HCT116 (cell line): ENCODE measurements at regions not wholly inside any gene's neighbourhood (a gene's known extent, or its start where the extent isn't known, plus 50 kb on each side); places are given as distances from the start of the nearest gene placed in this dataset.
A peak's percentile ranks its signal among the peaks of the same experiment; 100 is the strongest.

Experiments used
- ATAC-seq: fragments of 200-7000 bp; cut with Tn5 transposase; 2 replicates; pipeline ENCODE4 v1.9.1; 2020; ENCODE audit warnings: mild to moderate bottlenecking, moderate library complexity
- BruUV-seq: library from RNA; stranded (reverse); fragments of 400-500 nt; replicated peaks from 2 replicates; lab custom pipeline; 2021; lab: Mats Ljungman, UMichigan
- CTCF ChIA-PET: fragments of 300-600 bp; sonication (Branson Sonifier 250); formaldehyde crosslinking; loops from one replicate; lab custom pipeline; 2021; ENCODE audit warnings: antibody characterized with exemption; lab: Charles Lee
- POLR2A ChIA-PET: fragments of 300-600, 350-600 bp; sonication (Branson Sonifier 250); formaldehyde crosslinking; loops from one replicate; lab custom pipeline; 2021; ENCODE audit warnings: antibody characterized with exemption; lab: Charles Lee
- RAD21 ChIA-PET, 2 experiments: fragments of 300-600 bp; sonication (Branson Sonifier 250); formaldehyde crosslinking; loops; one replicate each; lab custom pipeline; 2023; ENCODE audit warnings: low total read pairs in 2 of 2; ENCODE audit not compliant: uncharacterized antibody in 2 of 2, unreplicated experiment in 2 of 2, low non-redundant PET in 1 of 2; lab: Charles Lee
- DNase-seq: peaks from one replicate; pipeline ENCODE4 v3.0.0-alpha.2; 2010; ENCODE audit warnings: low read depth, low spot score
- H2AFZ ChIP-seq: fragments of 200-600 bp; shearing (Covaris generic), sonication (generic); 2 replicates; pipeline ENCODE4 v1.6.1; 2017; ENCODE audit warnings: low read depth, mixed run types, mixed read lengths, antibody characterized with exemption, low read length; ENCODE audit not compliant: poor library complexity, severe bottlenecking
- H3K27ac ChIP-seq: 2 replicates; pipeline ENCODE4 v1.5.1; 2012; ENCODE audit warnings: low read depth, low read length
- H3K27me3 ChIP-seq: fragments of 200-600 bp; sonication (generic); 2 replicates; pipeline ENCODE4 v1.6.1; 2016; ENCODE audit warnings: mixed run types, low read length, mixed read lengths; ENCODE audit not compliant: insufficient read depth
- H3K36me3 ChIP-seq, 2 experiments: fragments of 200-500 bp in 1 of 2; fragments of 200-600 bp in 1 of 2; sonication (Bioruptor generic) in 1 of 2; sonication (generic) in 1 of 2; 2 replicates each; pipeline versions ENCODE4 v1.5.1 to v1.6.1; 2014 to 2016; ENCODE audit warnings: low read length in 2 of 2, inconsistent platforms in 1 of 2, mixed read lengths in 1 of 2, mixed run types in 1 of 2; ENCODE audit not compliant: insufficient read depth in 2 of 2, control insufficient read depth in 1 of 2
- H3K4me1 ChIP-seq, 2 experiments: fragments of 200-600 bp in 1 of 2; sonication (generic) in 1 of 2; 2 replicates each; pipeline versions ENCODE4 v1.5.1 to v1.6.1; 2012 to 2017; ENCODE audit warnings: low read length in 2 of 2, inconsistent platforms in 1 of 2, mild to moderate bottlenecking in 1 of 2, mixed read lengths in 1 of 2, mixed run types in 1 of 2, moderate library complexity in 1 of 2; ENCODE audit not compliant: insufficient read depth in 2 of 2, control insufficient read depth in 1 of 2
- H3K4me2 ChIP-seq: fragments of 200-600 bp; sonication (generic); 2 replicates; pipeline ENCODE4 v1.6.1; 2017; ENCODE audit warnings: mixed run types, low read length, mixed read lengths
- H3K4me3 ChIP-seq, 2 experiments: fragments of 200-600 bp in 1 of 2; sonication (generic) in 1 of 2; replicated peaks in 1 of 2; 2 replicates each; pipeline ENCODE4 v1.5.1; 2011 to 2016; ENCODE audit warnings: low read length in 2 of 2, control low read depth in 1 of 2, low read depth in 1 of 2, mild to moderate bottlenecking in 1 of 2, mixed read lengths in 1 of 2, mixed run types in 1 of 2
- H3K79me2 ChIP-seq: fragments of 200-600 bp; sonication (generic); 2 replicates; pipeline ENCODE4 v1.6.1; 2017; ENCODE audit warnings: mild to moderate bottlenecking, mixed run types, low read length, moderate library complexity, mixed read lengths; ENCODE audit not compliant: insufficient read depth
- H3K9ac ChIP-seq: fragments of 200-600 bp; sonication (generic); 2 replicates; pipeline ENCODE4 v1.6.1; 2016; ENCODE audit warnings: low read length, mixed read lengths
- H3K9me2 ChIP-seq: fragments of 200-600 bp; sonication (generic), shearing (Covaris generic); 2 replicates; pipeline ENCODE4 v1.6.1; 2017; ENCODE audit warnings: mixed run types, mild to moderate bottlenecking, moderate library complexity; ENCODE audit not compliant: insufficient read depth
- H3K9me3 ChIP-seq, 2 experiments: fragments of 200-500 bp in 1 of 2; fragments of 200-600 bp in 1 of 2; sonication (Bioruptor generic) in 1 of 2; sonication (generic) in 1 of 2; 2 replicates each; pipeline ENCODE4 v1.6.1; 2014 to 2017; ENCODE audit warnings: low read length in 2 of 2, mixed read lengths in 2 of 2, inconsistent platforms in 1 of 2, low read depth in 1 of 2, mild to moderate bottlenecking in 1 of 2, mixed run types in 1 of 2, moderate library complexity in 1 of 2; ENCODE audit not compliant: control insufficient read depth in 1 of 2, insufficient read depth in 1 of 2
- H4K20me1 ChIP-seq: fragments of 200-600 bp; sonication (generic), shearing (Covaris generic); 2 replicates; pipeline ENCODE4 v1.6.1; 2017; ENCODE audit warnings: mixed run types, mild to moderate bottlenecking, moderate library complexity; ENCODE audit not compliant: insufficient read depth
- CTCF ChIP-seq, 3 experiments: fragments of 200-600 bp in 1 of 3; sonication (generic) in 1 of 3; IDR thresholded peaks in 2 of 3; conservative IDR thresholded peaks in 1 of 3; 2 replicates each; pipeline ENCODE4 v1.5.1; 2012 to 2017; ENCODE audit warnings: low read depth in 2 of 3, low read length in 2 of 3, antibody characterized with exemption in 1 of 3, borderline replicate concordance in 1 of 3, control low read depth in 1 of 3, mild to moderate bottlenecking in 1 of 3, mixed read lengths in 1 of 3, mixed run types in 1 of 3, moderate library complexity in 1 of 3; ENCODE audit not compliant: insufficient read depth in 1 of 3
- POLR2A ChIP-seq: IDR thresholded peaks from 2 replicates; pipeline ENCODE4 v1.7.0; 2011; ENCODE audit warnings: borderline replicate concordance; ENCODE audit not compliant: insufficient read depth, insufficient read length; ENCODE audit errors: extremely low read depth
- RAD21 ChIP-seq: IDR thresholded peaks from 2 replicates; pipeline ENCODE4 v1.6.1; 2012; ENCODE audit warnings: low read depth, mild to moderate bottlenecking
- REST ChIP-seq: IDR thresholded peaks from 2 replicates; pipeline ENCODE4 v1.6.1; 2012; ENCODE audit warnings: low read depth
- intact Hi-C: fragments of 100-400 bp; cut with micrococcal nuclease; formaldehyde crosslinking; loops from 2 replicates; pipeline ENCODE4 v1.10.0; 2022

- Histone ChIP-seq H3K4me3 (no peak overlapping the region), H3K9ac (no peak overlapping the region), H3K9me3 (no peaks in the 10 kb centered on the region), H2AFZ (no peak overlapping the region), H4K20me1 (no peaks in the 10 kb centered on the region), H3K27ac (no peak overlapping the region), H3K4me2 (0 out of 2 replicates have a peak overlapping the region, but pooled peaks have one; percentile 6), H3K9me2 (no peaks in the 10 kb centered on the region), H3K4me1 (no peaks in the 10 kb centered on the region), H3K79me2 (no peaks in the 10 kb centered on the region), H3K27me3 (peaks cover 37% of the 10 kb centered on the region), H3K36me3 (no peaks in the 10 kb centered on the region)
- CTCF ChIA-PET: interaction anchor here (0.7 to 2.2 kb wide), 10 partner anchors 9 to 949 kb away, joined by 3 to 17 read pairs (median 4); no protein-coding TSS in a partner anchor
- peak; percentile 82 for ATAC-seq
- RAD21 ChIA-PET: interaction anchor here in 1 of 2 experiments (1.7 kb wide), 1 partner anchor 842 kb away, joined by 5 read pairs; no protein-coding TSS in a partner anchor
- peak; percentile 52 for DNase-seq
- no TSS peak for BruUV-seq
- TF ChIP-seq POLR2A: no peak
- peak; percentile 81 for TF ChIP-seq RAD21
- peak; percentile 52 to 85 (median 70); a peak in 5 of 6 replicates for TF ChIP-seq CTCF (IDR thresholded peaks at IDR 0.05 in 2 of 3, conservative IDR thresholded peaks at IDR 0.05 in 1 of 3; ENCODE audit: borderline replicate concordance in 1 of 3, insufficient read depth in 1 of 3, low read depth in 2 of 3, low read length in 2 of 3)
- TF ChIP-seq REST: no peak
- POLR2A ChIA-PET: no interaction called here
- intact Hi-C loops: loop anchor here (1.0 to 5.0 kb wide), 5 partner anchors 587 to 947 kb away; no protein-coding TSS in a partner anchor
Observed at GRCh38 chr3:137105277-137105977, 147.6 kb downstream of the IL20RB start.
